C4-2B (cell line): ENCODE measurements at regions not wholly inside any gene's neighbourhood (a gene's known extent, or its start where the extent isn't known, plus 50 kb on each side); places are given as distances from the start of the nearest gene placed in this dataset.

Source experiments
- ZFX ChIP-seq: fragments of 450-650 bp; IDR thresholded peaks from 2 replicates; pipeline ENCODE4 v1.6.1; 2017
- TF ChIP-seq, protein P1 (sequence below): fragments of 450-650 bp; conservative IDR thresholded peaks from 2 replicates; pipeline ENCODE4 v1.5.1; 2017; ENCODE audit warnings: mild to moderate bottlenecking

DNA sequence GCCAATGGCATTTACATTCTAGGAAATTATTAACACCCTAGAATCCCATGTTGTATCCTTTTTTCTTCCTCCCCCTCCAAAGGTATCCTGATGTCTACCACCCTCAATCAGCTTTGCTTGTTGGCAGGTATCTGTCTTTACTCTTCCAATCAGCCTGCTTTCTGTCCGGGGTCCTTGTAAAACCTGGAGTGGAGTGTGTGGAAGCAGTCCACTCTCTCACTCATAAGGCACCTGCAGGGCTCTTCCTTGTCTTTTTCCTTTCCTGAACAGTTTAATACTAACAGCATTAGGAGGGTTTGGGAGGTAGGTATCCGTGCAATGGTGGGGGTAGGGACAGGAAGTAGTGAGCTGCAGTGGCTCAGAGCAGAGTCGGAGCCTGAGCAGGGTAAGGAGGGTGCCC, 193.4 kb downstream of the BARX2 start:
- TF ChIP-seq, protein P1, sequence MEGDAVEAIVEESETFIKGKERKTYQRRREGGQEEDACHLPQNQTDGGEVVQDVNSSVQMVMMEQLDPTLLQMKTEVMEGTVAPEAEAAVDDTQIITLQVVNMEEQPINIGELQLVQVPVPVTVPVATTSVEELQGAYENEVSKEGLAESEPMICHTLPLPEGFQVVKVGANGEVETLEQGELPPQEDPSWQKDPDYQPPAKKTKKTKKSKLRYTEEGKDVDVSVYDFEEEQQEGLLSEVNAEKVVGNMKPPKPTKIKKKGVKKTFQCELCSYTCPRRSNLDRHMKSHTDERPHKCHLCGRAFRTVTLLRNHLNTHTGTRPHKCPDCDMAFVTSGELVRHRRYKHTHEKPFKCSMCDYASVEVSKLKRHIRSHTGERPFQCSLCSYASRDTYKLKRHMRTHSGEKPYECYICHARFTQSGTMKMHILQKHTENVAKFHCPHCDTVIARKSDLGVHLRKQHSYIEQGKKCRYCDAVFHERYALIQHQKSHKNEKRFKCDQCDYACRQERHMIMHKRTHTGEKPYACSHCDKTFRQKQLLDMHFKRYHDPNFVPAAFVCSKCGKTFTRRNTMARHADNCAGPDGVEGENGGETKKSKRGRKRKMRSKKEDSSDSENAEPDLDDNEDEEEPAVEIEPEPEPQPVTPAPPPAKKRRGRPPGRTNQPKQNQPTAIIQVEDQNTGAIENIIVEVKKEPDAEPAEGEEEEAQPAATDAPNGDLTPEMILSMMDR = no peak
- TF ChIP-seq ZFX = no peak
